Posterior vena cava (tissue), 2 donors: ENCODE measurements at regions not wholly inside any gene's neighbourhood (a gene's known extent, or its start where the extent isn't known, plus 50 kb on each side); places are given as distances from the start of the nearest gene placed in this dataset.
"Not testable (repeated sequence)": the region's sequence is repeated elsewhere in the genome, so short reads cannot be mapped to it uniquely, and the experiment has no call there.

Experiments used
- DNase-seq: peaks from one replicate; pipeline ENCODE4 v3.0.0-alpha.2; 2020; ENCODE audit warnings: low spot score
- intact Hi-C, 2 donors: fragments of 100-400 bp; cut with DNase I; formaldehyde crosslinking; loops; one replicate each; pipeline versions ENCODE4 v1.14.1 to v1.14.2; 2022 to 2023
- donor health status: DM: yes; HTN: yes; CAD: no.
- donor health status: DM: yes; HTN: yes; CAD: no.

DNA sequence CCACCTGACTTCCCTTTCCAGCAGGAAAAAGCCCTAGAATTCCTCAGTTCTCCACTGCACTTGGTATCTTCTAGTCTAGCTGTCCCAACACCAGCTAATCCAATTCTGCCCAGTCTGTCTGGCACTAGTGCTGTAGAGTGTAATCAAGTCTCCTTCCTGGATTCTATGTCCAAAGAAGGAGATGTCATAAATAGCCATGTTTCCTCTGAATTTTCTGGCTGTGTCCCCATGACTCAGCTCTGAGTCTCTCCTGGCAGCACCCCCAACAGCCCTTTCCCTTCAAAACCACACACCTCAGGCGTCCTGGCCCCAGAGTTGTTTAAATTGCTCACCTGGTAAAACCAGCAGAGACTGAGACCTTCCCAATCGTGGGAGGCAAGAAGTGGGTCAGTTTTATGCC, 197.2 kb downstream of the GRXCR1 start:
- intact Hi-C loops = no loop called here
- no peak for DNase-seq

- no peak for DNase-seq
- intact Hi-C loops = no loop called here
Observed at GRCh38 chr4:43103048-43103447, 210.5 kb downstream of the GRXCR1 start.

DNA sequence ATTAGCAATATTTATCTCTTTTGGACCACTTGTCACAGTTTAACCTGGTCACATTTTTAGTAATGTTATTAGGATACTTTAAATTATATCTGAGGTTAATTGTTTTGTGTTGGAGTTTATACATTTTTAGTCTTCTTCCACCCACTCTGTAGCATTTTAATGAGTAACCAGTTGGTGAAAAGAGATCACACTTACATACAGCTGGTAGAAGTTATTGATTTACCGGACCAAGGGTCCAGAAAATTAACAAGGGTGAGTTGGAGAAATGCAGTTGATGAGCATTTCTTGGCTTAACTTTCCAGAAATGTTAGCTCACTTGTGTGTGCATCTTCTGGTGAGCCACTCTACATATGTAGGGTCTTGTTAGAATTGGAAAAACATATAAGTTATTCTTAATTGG, 219.6 kb downstream of the GRXCR1 start:
- intact Hi-C loops = no loop called here
- DNase-seq = no peak

DNA sequence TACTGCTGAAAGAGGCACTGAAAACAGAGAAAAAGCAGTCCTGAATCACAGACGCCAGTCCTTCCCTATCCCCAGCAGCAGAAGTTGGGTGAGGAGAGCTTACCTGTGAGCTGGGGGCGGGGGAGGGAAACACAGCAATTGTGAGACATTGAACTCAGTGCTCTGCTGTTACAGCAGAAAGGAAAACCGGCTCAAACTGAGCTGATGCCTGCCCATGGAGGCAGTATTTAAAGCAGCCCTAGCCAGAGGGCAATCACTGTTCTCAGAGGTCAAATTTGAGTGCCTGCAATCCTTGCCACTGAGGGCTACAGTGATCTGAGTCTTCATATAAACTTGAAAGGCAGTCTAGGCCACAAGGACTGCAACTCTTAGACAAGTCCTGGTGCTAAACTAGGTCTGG, 220.7 kb downstream of the GRXCR1 start:
- intact Hi-C loops = no loop called here
- DNase-seq = no peak

DNA sequence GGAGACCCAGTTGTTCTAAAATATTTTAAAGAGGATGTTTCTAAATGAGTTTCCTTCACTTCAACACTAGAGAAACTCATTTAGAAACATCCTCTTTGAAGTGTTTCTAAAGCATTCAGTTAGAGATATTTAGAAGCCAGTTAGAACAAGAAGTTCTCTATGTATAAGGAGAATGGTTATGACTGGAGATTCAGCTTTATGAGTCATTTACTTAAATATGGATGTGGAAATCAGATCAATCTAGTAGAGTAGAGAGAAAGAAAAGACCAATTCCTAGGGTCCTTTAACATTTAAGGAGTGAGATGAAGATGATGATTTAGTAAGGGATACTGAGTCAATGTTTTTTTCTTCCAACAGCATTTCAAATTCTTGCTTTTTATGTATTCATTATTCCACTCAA, 234.1 kb downstream of the GRXCR1 start:
- intact Hi-C loops = no loop called here
- no peak for DNase-seq

GRCh38 chr4:43130228-43131021, 237.9 kb downstream of the GRXCR1 start:
- DNase-seq = no peak
- intact Hi-C loops = no loop called here

DNA sequence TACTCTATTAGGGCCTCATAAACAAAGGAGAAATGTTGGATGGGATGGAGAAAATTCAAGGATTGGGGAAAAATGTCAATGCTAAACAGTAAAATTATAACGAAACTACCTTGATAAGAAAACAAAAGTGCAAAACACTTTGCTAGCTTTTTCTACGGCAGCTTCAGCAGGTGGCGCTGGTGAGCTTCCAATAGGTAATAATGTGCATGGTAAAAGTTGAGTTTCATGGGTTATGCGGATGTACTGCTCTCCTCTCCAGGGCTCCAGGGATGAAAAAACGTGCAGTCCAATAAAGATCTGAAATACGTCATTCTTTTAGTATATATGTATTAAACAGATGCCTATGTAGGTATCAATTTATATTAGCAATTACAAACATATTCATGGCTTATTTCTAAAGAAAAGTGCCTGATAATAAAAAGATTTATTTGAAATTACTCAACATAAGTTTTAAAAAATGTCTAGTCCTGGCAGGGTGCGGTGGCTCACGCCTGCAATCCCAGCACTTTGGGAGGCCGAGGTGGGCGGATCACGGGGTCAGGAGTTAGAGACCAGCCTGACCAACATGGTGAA, 239.6 kb downstream of the GRXCR1 start:
- intact Hi-C loops = no loop called here
- no peak for DNase-seq

GRCh38 chr4:43133566-43133965, 241.1 kb downstream of the GRXCR1 start:
- DNase-seq = no peak
- intact Hi-C loops = no loop called here

DNA sequence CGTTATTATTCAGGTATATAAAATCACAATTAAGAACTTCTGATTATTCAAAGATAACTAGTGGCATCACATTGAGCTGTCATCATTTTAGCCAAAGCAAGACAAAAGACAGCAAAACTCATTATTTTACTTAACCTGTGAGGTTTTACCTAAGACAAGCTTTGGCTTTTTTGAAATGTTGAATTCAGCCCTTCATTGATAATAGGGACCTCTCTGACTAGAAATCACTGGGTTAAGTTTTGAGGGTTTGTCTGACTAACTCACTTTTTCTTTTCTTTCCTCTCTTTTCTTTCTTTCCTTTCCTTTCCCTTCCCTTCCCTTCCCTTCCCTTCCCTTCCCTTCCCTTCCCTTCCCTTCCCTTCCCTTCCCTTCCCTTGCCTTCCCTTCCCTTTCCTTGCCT, 244.2 kb downstream of the GRXCR1 start:
- intact Hi-C loops = no loop called here
- no peak for DNase-seq

DNA sequence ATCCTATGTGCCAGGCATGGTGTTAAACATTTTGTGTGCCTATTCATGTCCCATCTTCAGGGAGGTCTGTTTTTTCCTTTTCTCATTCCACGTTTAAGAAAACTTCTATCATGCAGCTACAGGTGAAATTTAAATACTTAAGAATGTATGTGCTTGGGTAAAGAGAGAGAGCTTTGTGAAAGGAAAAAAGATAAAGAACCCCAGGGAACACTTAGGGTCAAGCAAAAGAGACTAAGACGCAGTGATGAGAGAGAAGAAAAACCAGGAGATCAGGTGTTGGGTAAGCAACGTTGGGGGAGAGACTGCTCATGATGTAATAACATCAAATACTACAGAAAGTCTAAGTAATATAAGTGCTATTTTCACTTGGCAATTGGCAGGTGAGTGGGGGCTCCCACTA, 253.7 kb downstream of the GRXCR1 start:
- no peak for DNase-seq
- intact Hi-C loops = no loop called here

DNA sequence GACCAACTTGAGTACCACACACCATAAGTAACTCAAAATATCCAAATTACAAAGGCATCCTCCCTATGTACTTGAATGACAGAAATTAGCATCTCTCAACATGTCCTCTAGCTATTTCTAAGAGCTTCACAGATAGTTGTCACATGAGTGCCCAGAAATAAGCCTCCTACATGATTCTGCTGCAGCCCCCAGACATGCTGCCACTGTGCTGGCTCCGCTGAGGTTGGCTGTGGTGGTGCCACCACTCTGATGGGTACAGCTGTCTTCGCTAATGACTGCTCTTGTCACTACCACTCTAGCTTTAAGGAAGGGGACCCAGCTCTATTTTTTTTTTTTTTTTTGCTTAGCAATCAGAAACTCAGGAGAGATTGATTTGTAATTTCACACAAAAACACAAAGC, 256.0 kb downstream of the GRXCR1 start:
- intact Hi-C loops = no loop called here
- no peak for DNase-seq

GRCh38 chr4:43163101-43163792, 270.7 kb downstream of the GRXCR1 start:
- no peak for DNase-seq
- intact Hi-C loops = no loop called here

GRCh38 chr4:43189741-43190140, 297.2 kb downstream of the GRXCR1 start:
- no peak for DNase-seq
- intact Hi-C loops = no loop called here

GRCh38 chr4:43212576-43212975, 320.1 kb downstream of the GRXCR1 start:
- intact Hi-C loops = not testable (repeated sequence)

DNA sequence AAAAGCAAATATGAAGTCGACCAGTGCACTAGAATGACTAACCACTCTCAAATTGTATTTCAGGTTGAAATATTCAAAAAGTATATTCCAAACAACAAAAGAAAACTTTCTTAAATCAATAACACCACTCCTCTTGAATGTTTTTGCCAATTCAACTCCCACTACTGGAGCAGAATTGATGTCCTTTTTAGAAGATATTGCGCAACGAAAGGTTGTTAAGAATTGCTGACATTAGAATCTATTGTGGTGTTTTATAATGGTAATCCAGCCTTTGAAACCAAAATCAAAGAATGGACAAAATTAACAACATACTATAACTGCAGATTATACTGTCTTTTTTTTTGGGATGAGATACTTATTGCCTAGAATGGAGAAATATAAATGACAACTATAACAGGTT, 331.3 kb downstream of the GRXCR1 start:
- intact Hi-C loops = no loop called here
- DNase-seq = no peak

More at GRCh38 chr4:43212576-43212975, 320.1 kb downstream of the GRXCR1 start:
- DNase-seq = not testable (repeated sequence)

GRCh38 chr4:43224559-43224958, 332.0 kb downstream of the GRXCR1 start:
- intact Hi-C loops = no loop called here
- no peak for DNase-seq

DNA sequence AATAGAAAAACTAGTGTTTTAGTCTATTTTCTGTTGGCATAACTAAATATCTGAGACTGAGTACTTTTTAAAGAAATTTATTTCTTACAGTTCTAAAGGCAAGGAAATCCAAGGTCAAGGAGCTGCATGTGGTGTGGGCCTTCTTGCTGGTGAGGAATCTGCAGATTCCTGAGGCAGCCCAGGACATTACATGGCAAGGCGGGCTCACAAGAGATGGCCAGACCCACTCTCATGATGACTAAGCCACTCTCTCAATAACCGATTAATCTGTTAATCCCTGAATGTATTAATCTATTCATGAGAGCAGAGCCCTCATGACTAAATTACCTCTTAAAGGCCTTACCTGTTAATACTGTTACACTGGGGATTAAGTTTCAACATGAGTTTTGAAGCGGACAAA, 340.8 kb downstream of the GRXCR1 start:
- intact Hi-C loops = no loop called here
- DNase-seq = no peak

- intact Hi-C loops = no loop called here
- DNase-seq = no peak
Observed at GRCh38 chr4:43234626-43235415, 342.3 kb downstream of the GRXCR1 start.

GRCh38 chr4:43238008-43238407, 345.5 kb downstream of the GRXCR1 start:
- DNase-seq = no peak
- intact Hi-C loops = no loop called here

DNA sequence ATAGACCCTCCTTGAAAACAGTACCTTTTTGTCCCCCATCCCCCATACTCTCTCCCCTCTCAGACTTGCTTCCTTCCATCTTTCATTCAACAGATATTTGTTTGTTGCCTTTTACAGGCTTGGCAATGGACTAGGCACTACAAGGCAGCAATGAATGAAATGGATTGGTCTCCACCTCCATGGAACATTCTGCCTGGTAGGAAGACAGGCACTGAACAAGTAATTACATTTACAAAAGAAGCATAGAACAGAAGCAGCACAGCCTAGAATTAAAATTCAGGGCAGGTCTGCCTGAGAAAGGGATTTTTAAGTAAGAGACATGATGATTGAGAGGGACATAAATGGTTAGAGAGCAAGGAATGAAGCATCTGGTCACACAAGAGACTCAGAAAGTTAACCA, 346.1 kb downstream of the GRXCR1 start:
- no peak for DNase-seq
- intact Hi-C loops = no loop called here
